WTC11 (cell line): ENCODE measurements at regions not wholly inside any gene's neighbourhood (a gene's known extent, or its start where the extent isn't known, plus 50 kb on each side); places are given as distances from the start of the nearest gene placed in this dataset.

Experiments
- CREB1 ChIP-seq: sonication (generic); formaldehyde crosslinking; IDR thresholded peaks from 2 replicates; pipeline ENCODE4 v1.8.0; 2023; ENCODE audit warnings: mild to moderate bottlenecking, missing genetic modification reagents
- CTCF ChIP-seq: fragments of 200-600 bp; IDR thresholded peaks from 2 replicates; pipeline ENCODE4 v1.8.0; 2022; ENCODE audit warnings: antibody characterized with exemption
- GRHL2 ChIP-seq: fragments of 250-450 bp; sonication (Bioruptor Pico); IDR thresholded peaks from 2 replicates; pipeline ENCODE4 v1.8.0; 2022; ENCODE audit warnings: mild to moderate bottlenecking, moderate library complexity; ENCODE audit not compliant: insufficient replicate concordance, severe bottlenecking
- JUN ChIP-seq: sonication (generic); formaldehyde crosslinking; IDR thresholded peaks from 2 replicates; pipeline ENCODE4 v1.8.0; 2023; ENCODE audit warnings: mild to moderate bottlenecking, missing genetic modification reagents
- NFYB ChIP-seq: sonication (generic); formaldehyde crosslinking; conservative IDR thresholded peaks from 2 replicates; pipeline ENCODE4 v1.8.0; 2022; ENCODE audit warnings: low read depth, missing genetic modification reagents
- USF2 ChIP-seq: sonication (generic); formaldehyde crosslinking; IDR thresholded peaks from 2 replicates; pipeline ENCODE4 v1.8.1; 2023; ENCODE audit warnings: mild to moderate bottlenecking, missing genetic modification reagents, moderate library complexity

GRCh38 chr14:51424561-51425251, 184.7 kb downstream of the TMX1 start:
- no peak for TF ChIP-seq CTCF
- no peak for TF ChIP-seq NFYB
- no peak for TF ChIP-seq USF2
- no peak for TF ChIP-seq CREB1
- TF ChIP-seq JUN (CRISPR knock-in tag): no peak
- TF ChIP-seq GRHL2 (CRISPR knock-in tag): no peak
